GM18519 (cell line): ENCODE measurements at regions not wholly inside any gene's neighbourhood (a gene's known extent, or its start where the extent isn't known, plus 50 kb on each side); places are given as distances from the start of the nearest gene placed in this dataset.
"Not testable (repeated sequence)": the region's sequence is repeated elsewhere in the genome, so short reads cannot be mapped to it uniquely, and the experiment has no call there.

Source experiments
- ATAC-seq: cut with Tn5 transposase; IDR thresholded peaks from one replicate; pipeline ENCODE4 v1.9.1; 2021; ENCODE audit warnings: mild to moderate bottlenecking, moderate library complexity; ENCODE audit not compliant: unreplicated experiment, low FRiP score

- ATAC-seq, result no peak
These were observed 233.7 kb downstream of the TLE1 start for GRCh38 chr9:81455462-81456219.

- no peak for ATAC-seq
These were observed 243.9 kb downstream of the TLE1 start for GRCh38 chr9:81445331-81445921.

GRCh38 chr9:81431641-81432040, 257.7 kb downstream of the TLE1 start:
- ATAC-seq, result no peak

- no peak for ATAC-seq
These were observed 258.6 kb downstream of the TLE1 start for GRCh38 chr9:81430727-81431126.

GRCh38 chr9:81427870-81428269, 261.5 kb downstream of the TLE1 start:
- no peak for ATAC-seq

- ATAC-seq, result no peak
These were observed 264.9 kb downstream of the TLE1 start for GRCh38 chr9:81424431-81424830.

- no peak for ATAC-seq
These were observed 265.6 kb downstream of the TLE1 start for GRCh38 chr9:81423589-81424326.

- not testable (repeated sequence) for ATAC-seq
These were observed 268.3 kb downstream of the TLE1 start for GRCh38 chr9:81421090-81421489.

- no peak for ATAC-seq
These were observed 269.3 kb downstream of the TLE1 start for GRCh38 chr9:81420024-81420423.

GRCh38 chr9:81417941-81418340, 271.4 kb downstream of the TLE1 start:
- no peak for ATAC-seq

GRCh38 chr9:81417299-81417675, 272.1 kb downstream of the TLE1 start:
- no peak for ATAC-seq

- no peak for ATAC-seq
These were observed 272.7 kb downstream of the TLE1 start for GRCh38 chr9:81416476-81417298.

GRCh38 chr9:81414836-81415235, 274.5 kb downstream of the TLE1 start:
- ATAC-seq, result no peak

- no peak for ATAC-seq
These were observed 277.4 kb downstream of the TLE1 start for GRCh38 chr9:81411961-81412360.

- no peak for ATAC-seq
These were observed 279.1 kb downstream of the TLE1 start for GRCh38 chr9:81410201-81410600.

GRCh38 chr9:81408951-81409350, 280.4 kb downstream of the TLE1 start:
- no peak for ATAC-seq

- ATAC-seq, result no peak
These were observed 284.3 kb downstream of the TLE1 start for GRCh38 chr9:81404931-81405598.

GRCh38 chr9:81397481-81398381, 291.6 kb downstream of the TLE1 start:
- ATAC-seq, result no peak

- ATAC-seq, result no peak
These were observed 292.8 kb downstream of the TLE1 start for GRCh38 chr9:81396528-81396927.
